ES-I3 (cell line): ENCODE measurements at regions not wholly inside any gene's neighbourhood (a gene's known extent, or its start where the extent isn't known, plus 50 kb on each side); places are given as distances from the start of the nearest gene placed in this dataset.

Experiments
- H3K36me3 ChIP-seq: 2 replicates; pipeline ENCODE4 v1.6.1; 2013; ENCODE audit warnings: mild to moderate bottlenecking, low read length, control low read depth, moderate library complexity; ENCODE audit not compliant: insufficient read depth
- H3K4me1 ChIP-seq: 2 replicates; pipeline ENCODE4 v1.6.1; 2013; ENCODE audit warnings: mild to moderate bottlenecking, control low read depth, low read length; ENCODE audit not compliant: insufficient read depth
- H3K9ac ChIP-seq: 2 replicates; pipeline ENCODE4 v1.6.1; 2013; ENCODE audit warnings: low read depth, mild to moderate bottlenecking, low read length, moderate library complexity
- H3K9me3 ChIP-seq: 2 replicates; pipeline ENCODE4 v1.6.1; 2013; ENCODE audit warnings: mild to moderate bottlenecking, low read length, moderate library complexity; ENCODE audit not compliant: control insufficient read depth, insufficient read depth

DNA sequence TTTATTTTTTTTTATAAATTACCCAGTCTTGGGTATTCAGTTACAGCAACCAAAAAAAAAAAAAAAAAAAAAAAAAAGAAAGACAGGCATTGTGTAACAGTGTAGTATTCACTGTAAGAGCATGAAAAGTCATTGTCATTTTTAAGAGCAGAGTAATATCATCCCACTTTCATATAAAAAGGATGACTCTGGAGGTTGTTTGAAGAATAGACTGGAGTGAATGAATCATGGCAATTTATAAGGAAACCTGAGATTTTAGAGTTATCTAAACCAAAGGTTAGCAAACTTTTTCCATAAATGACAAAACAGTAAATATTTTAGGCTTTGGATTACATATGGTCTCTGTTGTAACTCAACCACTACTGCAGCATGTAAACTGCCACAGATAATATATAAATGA is 794.9 kb downstream of the NTRK3 start:
- Histone ChIP-seq H3K9me3 (no peaks in the 10 kb centered on the region), H3K36me3 (no peaks in the 10 kb centered on the region), H3K4me1 (no peaks in the 10 kb centered on the region), H3K9ac (no peak overlapping the region)

DNA sequence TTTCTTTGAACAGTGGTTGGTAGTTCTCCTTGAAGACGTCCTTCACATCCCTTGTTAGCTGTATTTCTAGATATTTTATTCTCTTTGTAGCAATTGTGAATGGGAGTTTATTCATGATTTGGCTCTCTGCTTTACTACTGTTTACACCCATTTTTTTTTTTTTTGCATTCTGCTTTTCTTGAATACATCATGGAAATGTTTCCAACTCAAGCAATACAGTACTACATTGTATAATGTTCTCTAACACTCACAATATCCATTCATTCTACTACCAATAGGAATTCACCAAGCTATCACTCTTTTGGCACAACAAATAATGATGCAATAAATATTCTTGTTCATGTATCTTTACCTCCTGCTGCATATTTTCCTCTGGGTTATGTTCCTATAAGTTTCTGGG is 801.7 kb downstream of the NTRK3 start:
- no peaks in the 10 kb centered on the region for H3K36me3 ChIP-seq
- H3K4me1 ChIP-seq, result no peaks in the 10 kb centered on the region
- 0 out of 2 replicates have a peak, but pooled peaks cover 3% of the 10 kb centered on the region for H3K9me3 ChIP-seq
- H3K9ac ChIP-seq, result no peak overlapping the region

DNA sequence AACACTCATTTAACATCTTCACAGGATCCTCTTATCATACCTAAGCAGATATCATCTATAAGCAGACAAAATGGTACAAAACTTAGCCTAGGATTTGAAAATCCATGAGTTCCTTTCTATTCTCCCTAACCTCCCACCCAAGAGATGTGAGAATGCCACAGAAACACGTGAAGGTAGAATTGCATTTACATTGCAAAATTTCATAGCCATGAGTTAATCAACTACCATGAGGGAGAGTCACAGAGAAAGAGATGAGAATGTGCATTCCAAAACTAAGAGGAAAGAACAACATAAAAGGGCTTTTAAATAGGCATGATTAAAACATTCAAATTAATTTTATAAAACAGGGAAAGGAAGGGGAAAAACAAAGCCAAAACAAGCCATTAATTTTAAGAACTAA is 806.2 kb downstream of the NTRK3 start:
- Histone ChIP-seq H3K4me1 (no peaks in the 10 kb centered on the region), H3K9ac (no peak overlapping the region), H3K9me3 (0 out of 2 replicates have a peak, but pooled peaks cover 3% of the 10 kb centered on the region), H3K36me3 (no peaks in the 10 kb centered on the region)

- Histone ChIP-seq H3K36me3 (no peaks in the 10 kb centered on the region), H3K9ac (no peak overlapping the region), H3K9me3 (no peaks in the 10 kb centered on the region), H3K4me1 (peaks cover 4% of the 10 kb centered on the region; the same call in 1 of the 2 replicates)
Measured at GRCh38 chr15:87439090-87439489, 817.4 kb downstream of the NTRK3 start.

GRCh38 chr15:87433871-87434270 is 822.7 kb downstream of the NTRK3 start:
- Histone ChIP-seq H3K4me1 (peaks cover 12% of the 10 kb centered on the region; the same call in 1 of the 2 replicates), H3K9ac (no peak overlapping the region), H3K36me3 (no peaks in the 10 kb centered on the region), H3K9me3 (no peaks in the 10 kb centered on the region)

DNA sequence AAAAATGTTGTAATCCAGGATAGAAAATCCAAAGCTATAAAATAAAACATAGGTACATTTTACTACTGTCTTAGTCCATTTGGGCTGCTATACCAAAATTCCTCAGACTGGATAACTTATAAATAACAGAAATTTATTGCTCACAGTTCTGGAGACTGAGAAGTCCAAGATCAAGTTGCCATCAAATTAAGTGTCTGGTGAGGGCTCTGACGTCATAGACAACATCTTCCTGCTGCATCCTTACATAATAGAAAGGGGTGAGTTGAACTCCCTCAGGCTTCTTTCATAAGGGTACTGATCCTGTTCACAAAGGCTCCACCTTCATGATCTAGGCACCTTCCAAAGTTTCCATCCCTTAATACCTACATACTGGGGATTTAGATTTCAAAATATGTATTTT is 826.8 kb downstream of the NTRK3 start:
- no peak overlapping the region for H3K9ac ChIP-seq
- no peaks in the 10 kb centered on the region for H3K9me3 ChIP-seq
- no peaks in the 10 kb centered on the region for H3K36me3 ChIP-seq
- H3K4me1 ChIP-seq, result peaks cover 12% of the 10 kb centered on the region; the same call in 1 of the 2 replicates

DNA sequence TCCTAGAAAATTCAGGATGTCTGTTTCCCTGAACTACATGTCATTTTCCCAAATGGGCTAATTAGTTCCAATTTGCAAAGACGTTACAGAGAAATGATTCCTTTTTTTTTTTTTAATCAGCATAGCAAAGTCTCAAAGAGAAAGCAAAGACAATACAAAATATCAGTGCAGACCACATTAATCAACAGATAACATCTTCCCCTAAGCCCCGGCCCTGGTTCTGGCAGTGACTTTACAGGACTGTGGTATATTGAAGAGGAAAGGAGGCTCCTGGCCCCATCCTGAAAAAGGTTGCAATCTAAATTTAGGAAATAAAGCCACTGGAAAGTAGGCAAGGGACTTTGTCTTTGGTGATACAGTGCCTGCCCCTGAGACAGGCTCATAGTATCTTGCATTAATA is 836.5 kb downstream of the NTRK3 start:
- Histone ChIP-seq H3K36me3 (no peaks in the 10 kb centered on the region), H3K9me3 (no peaks in the 10 kb centered on the region), H3K9ac (no peak overlapping the region)

DNA sequence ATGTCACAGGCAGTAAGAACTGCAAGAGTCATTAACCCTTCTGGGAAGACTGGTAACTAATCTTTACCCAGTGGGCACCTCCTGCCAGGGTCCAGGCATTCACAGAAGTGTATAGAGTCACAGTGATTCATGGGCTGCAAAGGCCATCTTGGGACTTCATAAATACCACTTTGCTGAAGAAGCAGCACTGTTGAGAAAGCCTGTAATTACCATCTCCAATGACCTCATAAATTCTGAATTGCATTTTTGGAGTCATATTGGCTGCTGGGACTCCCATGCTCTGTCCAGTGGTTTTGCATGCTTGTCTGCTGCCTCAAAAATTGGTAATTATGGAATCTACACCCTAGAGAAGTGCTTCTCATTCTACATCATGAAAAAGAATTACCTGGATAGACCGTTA is 837.2 kb downstream of the NTRK3 start:
- Histone ChIP-seq H3K9ac (no peak overlapping the region), H3K9me3 (no peaks in the 10 kb centered on the region), H3K4me1 (no peaks in the 10 kb centered on the region), H3K36me3 (no peaks in the 10 kb centered on the region)

More for the DNA sequence above, 836.5 kb downstream of the NTRK3 start:
- no peaks in the 10 kb centered on the region for H3K4me1 ChIP-seq

DNA sequence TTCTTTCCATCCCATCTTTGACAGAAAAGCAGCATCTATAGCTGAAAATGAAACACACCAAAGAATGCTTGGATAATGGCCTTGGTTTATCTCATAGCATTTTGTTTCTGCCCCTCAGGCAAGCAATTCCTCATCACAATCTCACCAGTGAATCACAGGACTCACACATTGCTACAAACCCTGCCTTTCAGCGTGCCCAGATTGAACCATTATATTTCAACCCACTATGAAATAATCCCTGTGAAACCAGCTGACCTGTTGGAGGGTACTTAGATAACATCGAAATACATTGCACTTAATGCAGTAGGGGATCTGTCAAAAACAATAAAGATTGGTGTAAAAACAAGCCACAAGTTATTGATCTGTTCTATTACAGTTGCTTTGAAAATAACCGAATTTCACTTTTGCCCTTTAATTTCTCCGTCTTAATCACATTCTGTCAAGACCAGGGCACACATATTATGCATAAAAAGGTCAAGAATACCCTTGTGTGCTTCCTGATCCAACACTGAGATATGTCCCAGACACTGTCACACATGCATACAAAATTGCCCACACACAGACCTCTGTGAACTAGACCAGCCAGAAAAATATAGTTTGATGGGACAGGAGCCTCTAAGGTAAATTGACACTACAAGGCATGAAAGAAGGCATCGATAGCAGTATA is 839.8 kb downstream of the NTRK3 start:
- Histone ChIP-seq H3K4me1 (no peaks in the 10 kb centered on the region), H3K9ac (no peak overlapping the region), H3K9me3 (no peaks in the 10 kb centered on the region), H3K36me3 (no peaks in the 10 kb centered on the region)

- no peaks in the 10 kb centered on the region for H3K36me3 ChIP-seq
- H3K9me3 ChIP-seq, result no peaks in the 10 kb centered on the region
- H3K4me1 ChIP-seq, result no peaks in the 10 kb centered on the region
- H3K9ac ChIP-seq, result no peak overlapping the region
Measured at GRCh38 chr15:87408902-87409301, 847.6 kb downstream of the NTRK3 start.

DNA sequence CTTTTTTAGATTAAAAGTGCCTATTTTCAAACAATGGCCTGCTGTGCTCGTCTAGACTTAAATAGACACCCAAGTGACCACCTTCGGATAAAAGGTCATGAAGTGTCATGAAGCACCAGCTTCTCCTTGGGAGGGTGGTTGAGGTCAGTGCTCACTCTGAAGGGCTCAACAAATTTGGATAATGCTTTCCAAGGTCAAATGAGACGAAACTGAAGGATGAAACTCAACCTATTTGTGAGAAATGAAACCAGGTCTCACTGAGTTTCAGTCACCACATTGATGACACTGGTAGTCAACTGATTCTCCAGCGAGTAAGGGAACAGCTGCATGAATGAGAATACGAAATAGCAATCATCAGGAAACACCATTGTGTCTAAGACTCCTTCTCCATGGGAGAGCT is 852.6 kb downstream of the NTRK3 start:
- Histone ChIP-seq H3K36me3 (no peaks in the 10 kb centered on the region), H3K9me3 (no peaks in the 10 kb centered on the region), H3K4me1 (no peaks in the 10 kb centered on the region), H3K9ac (no peak overlapping the region)

- Histone ChIP-seq H3K4me1 (no peaks in the 10 kb centered on the region), H3K9ac (no peak overlapping the region), H3K36me3 (no peaks in the 10 kb centered on the region), H3K9me3 (peaks cover 5% of the 10 kb centered on the region; the same call in 1 of the 2 replicates)
Measured at GRCh38 chr15:87401973-87402372, 854.6 kb downstream of the NTRK3 start.

- Histone ChIP-seq H3K4me1 (no peaks in the 10 kb centered on the region), H3K9me3 (peaks cover 7% of the 10 kb centered on the region; the same call in 1 of the 2 replicates), H3K36me3 (no peaks in the 10 kb centered on the region), H3K9ac (no peak overlapping the region)
Measured at GRCh38 chr15:87394676-87395075, 861.9 kb downstream of the NTRK3 start.

- Histone ChIP-seq H3K36me3 (no peaks in the 10 kb centered on the region), H3K9me3 (peaks cover 3% of the 10 kb centered on the region; the same call in 1 of the 2 replicates)
Measured at GRCh38 chr15:87387766-87388165, 868.8 kb downstream of the NTRK3 start.

DNA sequence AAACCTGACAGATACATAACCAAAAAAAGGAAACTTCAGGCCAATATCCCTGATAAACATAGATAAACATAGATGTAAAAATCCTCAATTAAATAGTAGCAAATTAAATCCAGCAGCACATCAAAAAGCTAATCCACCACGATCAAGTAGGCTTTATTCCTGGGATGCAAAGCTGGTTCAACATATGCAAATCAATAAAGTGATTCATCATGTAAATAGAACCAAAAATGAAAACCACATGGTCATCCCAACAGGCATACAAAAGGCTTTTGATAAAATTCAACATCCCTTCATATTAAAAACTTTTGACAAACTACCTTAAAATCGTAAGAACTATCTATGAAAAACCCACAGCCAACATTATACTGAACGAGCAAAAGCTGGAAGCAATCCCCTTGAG is 882.2 kb downstream of the NTRK3 start:
- no peaks in the 10 kb centered on the region for H3K36me3 ChIP-seq
- H3K4me1 ChIP-seq, result no peaks in the 10 kb centered on the region
- 0 out of 2 replicates have a peak, but pooled peaks cover 3% of the 10 kb centered on the region for H3K9me3 ChIP-seq
- H3K9ac ChIP-seq, result no peak overlapping the region

More at GRCh38 chr15:87387766-87388165, 868.8 kb downstream of the NTRK3 start:
- Histone ChIP-seq H3K9ac (no peak overlapping the region), H3K4me1 (no peaks in the 10 kb centered on the region)
